ENCODE measurements at regions not wholly inside any gene's neighbourhood (a gene's known extent, or its start where the extent isn't known, plus 50 kb on each side); places are given as distances from the start of the nearest gene placed in this dataset.

- TF ChIP-seq CTCF (IDR thresholded peaks at IDR 0.05) (no peak), POLR2A (IDR thresholded peaks at IDR 0.05) (no peak)
Observed at GRCh38 chr5:124873188-124873587, 126.7 kb upstream of the ZNF608 start.

Measured in lower leg skin (tissue), 3 donors.